HG03159 (cell line): ENCODE measurements at regions not wholly inside any gene's neighbourhood (a gene's known extent, or its start where the extent isn't known, plus 50 kb on each side); places are given as distances from the start of the nearest gene placed in this dataset.

Experiments
- ATAC-seq: cut with Tn5 transposase; IDR thresholded peaks from one replicate; pipeline ENCODE4 v1.9.1; 2021; ENCODE audit warnings: mild to moderate bottlenecking, moderate library complexity; ENCODE audit not compliant: unreplicated experiment

DNA sequence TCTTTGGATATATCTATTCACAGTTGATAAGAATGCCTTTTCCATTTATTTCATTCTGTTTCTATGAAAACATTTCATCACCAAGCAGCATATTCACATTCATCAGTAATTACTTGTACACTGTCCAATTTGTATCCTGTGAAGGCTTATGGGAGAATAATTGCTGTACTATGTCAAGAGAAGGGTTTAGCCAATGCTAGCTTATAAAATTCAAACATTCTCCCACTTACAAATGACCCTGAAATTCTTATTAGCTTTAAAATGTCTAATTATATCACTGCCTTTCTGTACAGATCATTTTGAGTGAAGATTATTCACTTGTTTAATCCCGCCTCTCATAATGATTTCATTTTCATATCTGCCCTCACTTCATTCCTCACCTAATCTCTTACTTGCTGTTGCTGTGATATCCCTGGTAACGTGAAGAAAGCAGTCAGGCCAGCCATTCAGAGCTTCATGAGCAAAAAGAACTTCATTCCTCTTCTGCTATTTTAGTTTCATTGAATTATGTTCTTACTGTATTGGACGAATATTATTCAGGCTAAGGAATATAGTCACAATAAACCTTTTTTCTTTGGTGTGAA is 778.7 kb downstream of the OLFM4 start:
- ATAC-seq = no peak

DNA sequence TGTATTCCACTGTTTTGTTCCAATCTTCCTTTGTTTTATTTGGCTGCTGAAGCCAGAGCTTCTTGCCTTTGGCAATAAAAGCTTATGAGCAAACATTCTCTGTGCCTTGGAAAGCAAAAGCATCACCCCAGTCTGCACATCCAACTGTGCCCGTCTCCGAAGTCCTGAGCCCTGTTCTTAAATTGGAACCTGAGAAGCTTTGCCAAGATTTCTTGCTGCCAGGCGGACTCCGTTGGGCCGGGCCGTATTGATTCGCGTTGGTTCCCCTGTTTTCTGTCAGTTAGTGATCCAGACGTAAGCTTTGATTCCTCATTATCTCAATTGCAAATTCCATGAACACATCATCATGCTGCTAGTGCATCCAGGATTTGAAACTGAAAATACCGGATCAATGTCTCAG is 793.0 kb downstream of the OLFM4 start:
- no peak for ATAC-seq

- no peak for ATAC-seq
These were observed 793.5 kb downstream of the OLFM4 start for GRCh38 chr13:53822136-53822535.

GRCh38 chr13:53839461-53839860 is 810.8 kb downstream of the OLFM4 start:
- ATAC-seq = no peak

GRCh38 chr13:53844473-53845146 is 816.0 kb downstream of the OLFM4 start:
- ATAC-seq = no peak

DNA sequence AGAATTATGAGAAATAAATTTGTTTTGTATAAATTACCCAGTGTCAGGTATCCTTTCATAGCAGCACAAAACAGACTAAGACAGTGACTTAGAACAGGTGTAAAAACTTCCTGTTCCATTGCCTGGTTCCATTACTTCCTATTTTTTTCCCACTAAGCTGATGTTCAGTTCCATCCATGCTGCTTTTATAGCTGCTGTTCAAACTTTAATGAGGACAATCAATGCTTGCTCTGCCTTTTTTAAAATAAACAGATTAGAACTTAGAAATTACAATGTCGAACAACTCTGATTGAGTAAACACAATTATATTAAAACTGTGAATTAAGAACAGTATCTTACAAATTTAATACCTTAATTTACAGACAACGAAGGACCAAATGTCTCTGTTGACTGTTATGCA is 818.9 kb downstream of the OLFM4 start:
- no peak for ATAC-seq

- ATAC-seq = no peak
These were observed 819.9 kb downstream of the OLFM4 start for GRCh38 chr13:53848366-53848961.

GRCh38 chr13:53854321-53854720 is 825.7 kb downstream of the OLFM4 start:
- no peak for ATAC-seq

DNA sequence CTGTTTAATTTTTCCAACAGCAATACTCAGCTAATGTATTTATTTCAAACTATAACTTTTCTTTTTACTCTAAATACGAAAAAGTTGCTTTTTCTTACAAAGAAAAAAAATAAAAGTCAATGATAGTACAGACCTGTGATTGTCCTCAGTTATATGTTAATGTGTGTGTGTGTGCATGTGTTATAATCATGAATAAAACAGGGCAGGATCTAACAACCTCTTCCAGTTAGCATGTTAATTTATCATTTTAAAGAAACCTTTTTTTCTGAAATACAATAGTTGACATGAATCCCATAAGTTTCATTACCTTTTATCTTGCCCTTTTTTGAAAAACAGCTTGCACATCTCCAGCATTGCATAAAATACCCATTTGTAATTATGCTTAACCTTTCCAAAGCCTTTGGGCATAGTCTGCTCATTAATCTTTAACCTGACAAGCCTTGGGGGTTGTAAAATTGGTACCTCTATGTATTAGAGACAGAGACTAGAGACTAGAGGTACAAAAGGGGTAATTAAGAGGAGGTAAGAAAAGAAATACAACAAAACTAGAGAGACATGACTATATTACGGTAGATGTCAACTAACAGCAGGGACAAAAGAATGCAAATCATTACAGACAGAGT is 828.1 kb downstream of the OLFM4 start:
- ATAC-seq = no peak

DNA sequence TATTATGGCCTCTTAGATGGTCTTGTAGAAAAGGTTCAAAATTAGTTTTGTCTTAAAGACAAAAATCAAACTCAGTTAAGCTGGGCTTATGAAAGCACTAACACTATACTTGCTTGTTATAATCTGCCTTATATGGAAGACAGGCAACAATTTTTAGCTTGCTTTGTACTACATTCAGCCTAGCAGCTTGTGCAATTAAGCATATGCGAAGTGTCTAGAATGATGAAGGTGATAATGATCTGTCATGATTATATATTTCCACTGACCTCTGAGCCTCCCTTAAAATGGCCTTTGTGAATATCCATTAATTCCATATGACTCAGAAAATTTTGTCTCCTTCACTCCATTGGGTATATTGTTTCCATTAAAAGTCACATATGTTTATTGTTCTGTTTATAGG is 834.9 kb downstream of the OLFM4 start:
- no peak for ATAC-seq

DNA sequence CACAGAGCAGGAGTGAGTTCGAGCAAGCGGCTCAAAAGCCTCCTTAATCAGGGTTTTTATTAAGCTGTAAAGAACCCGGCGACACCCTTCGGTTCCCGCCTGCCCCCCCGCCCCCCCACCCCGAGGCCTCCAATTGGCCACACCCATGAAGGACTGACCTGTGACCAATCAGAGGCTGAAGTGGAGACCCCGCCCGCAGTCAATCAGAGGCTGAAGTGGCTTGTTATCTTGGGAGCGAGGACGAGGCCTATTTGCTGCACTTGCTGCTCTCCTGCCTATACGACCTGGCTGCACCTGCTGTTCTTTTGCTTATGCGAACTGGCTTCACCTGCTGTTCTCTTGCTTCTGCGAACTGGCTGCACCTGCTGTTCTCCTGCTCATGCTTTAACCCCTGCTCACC is 844.9 kb downstream of the OLFM4 start:
- ATAC-seq = no peak

DNA sequence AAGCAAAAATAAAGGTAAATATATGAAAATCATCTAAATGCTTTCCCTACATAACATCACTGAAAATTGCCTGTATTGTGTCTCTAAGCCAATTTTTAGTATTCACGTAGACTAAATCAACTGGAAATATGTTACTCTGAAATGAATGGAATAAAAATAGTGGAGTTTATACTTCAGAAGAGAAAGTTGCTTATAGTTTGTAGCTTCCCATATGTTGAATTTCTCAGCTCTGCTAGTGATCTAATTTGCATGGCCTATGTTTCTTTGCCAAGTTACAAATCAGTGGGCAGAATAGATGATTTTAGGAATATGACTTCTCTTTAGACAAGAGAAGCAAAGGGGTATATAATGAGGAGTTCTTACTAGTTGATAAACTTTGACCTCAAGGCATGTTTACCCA is 850.2 kb downstream of the OLFM4 start:
- ATAC-seq = no peak

- no peak for ATAC-seq
These were observed 857.4 kb downstream of the OLFM4 start for GRCh38 chr13:53885997-53886396.

DNA sequence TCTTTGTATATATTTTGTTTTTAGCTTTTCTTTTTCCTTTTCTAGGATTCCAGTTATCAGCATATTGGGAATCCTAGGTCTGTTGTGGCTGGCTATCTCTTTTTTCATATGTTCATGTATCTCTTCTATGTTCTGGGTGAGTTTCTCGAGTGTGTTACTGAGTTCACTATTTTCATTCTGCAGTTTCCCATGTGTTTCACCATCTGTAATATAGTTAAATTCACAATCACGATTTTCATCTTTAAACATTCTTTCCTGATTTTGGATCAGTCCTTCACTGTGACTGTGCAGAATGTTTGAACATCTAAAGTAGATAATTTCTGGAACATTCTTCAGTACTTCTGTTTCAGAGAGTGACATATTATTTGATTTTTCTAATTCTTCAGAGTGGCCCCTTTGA is 862.1 kb downstream of the OLFM4 start:
- ATAC-seq = no peak

GRCh38 chr13:53901593-53901992 is 873.0 kb downstream of the OLFM4 start:
- ATAC-seq = no peak

DNA sequence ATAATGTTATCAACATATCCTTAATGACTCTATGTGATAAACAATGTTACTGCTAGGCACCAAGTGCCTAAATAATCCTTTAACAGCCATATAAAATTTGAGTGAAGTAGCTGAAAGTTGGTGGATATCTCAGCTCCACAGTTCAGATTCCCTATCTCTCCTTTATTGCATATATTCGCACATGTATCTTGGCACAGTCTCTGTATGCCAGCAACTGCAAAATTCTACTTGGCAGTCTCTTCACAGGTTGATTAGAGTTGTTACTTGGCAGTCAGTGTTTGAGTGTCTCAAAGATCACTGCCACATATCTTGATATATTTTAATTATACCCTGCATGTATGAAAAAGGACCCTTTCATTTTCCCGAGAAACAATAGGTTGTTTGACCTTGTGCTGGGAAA is 879.3 kb downstream of the OLFM4 start:
- ATAC-seq = no peak

- no peak for ATAC-seq
These were observed 892.3 kb downstream of the OLFM4 start for GRCh38 chr13:53920916-53921315.

DNA sequence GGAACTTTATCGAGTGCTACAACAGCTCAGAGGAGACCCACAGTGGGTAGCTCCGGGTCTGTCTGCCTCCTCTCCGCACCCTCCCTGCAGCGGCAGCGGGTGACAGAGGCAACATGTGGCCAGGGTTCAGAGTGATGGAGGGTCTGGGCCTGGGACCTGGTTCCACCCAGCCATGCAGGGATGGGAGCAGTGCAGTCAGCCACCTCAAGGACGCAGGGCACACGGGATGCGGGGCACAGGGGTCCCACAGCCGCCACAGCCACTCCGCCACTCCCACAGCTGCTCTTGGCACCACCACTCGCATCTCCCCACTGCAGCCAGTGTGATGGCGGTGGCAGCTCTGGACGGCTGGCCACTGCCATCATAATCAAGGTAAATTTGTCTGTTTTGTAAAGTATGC is 892.9 kb downstream of the OLFM4 start:
- no peak for ATAC-seq

GRCh38 chr13:53941588-53942190 is 913.1 kb downstream of the OLFM4 start:
- no peak for ATAC-seq

GRCh38 chr13:53946500-53946899 is 917.9 kb downstream of the OLFM4 start:
- no peak for ATAC-seq

GRCh38 chr13:53953183-53953582 is 924.6 kb downstream of the OLFM4 start:
- ATAC-seq = no peak
